NCI-H1092 treated with DMSO at 0.1 percent for 48 hours (cell line): ENCODE measurements at regions not wholly inside any gene's neighbourhood (a gene's known extent, or its start where the extent isn't known, plus 50 kb on each side); places are given as distances from the start of the nearest gene placed in this dataset.
"Not testable (repeated sequence)": the region's sequence is repeated elsewhere in the genome, so short reads cannot be mapped to it uniquely, and the experiment has no call there.

Experiments used
- DNase-seq: peaks from one replicate; lab custom pipeline; 2025; lab: John Stamatoyannopoulos, UW

DNA sequence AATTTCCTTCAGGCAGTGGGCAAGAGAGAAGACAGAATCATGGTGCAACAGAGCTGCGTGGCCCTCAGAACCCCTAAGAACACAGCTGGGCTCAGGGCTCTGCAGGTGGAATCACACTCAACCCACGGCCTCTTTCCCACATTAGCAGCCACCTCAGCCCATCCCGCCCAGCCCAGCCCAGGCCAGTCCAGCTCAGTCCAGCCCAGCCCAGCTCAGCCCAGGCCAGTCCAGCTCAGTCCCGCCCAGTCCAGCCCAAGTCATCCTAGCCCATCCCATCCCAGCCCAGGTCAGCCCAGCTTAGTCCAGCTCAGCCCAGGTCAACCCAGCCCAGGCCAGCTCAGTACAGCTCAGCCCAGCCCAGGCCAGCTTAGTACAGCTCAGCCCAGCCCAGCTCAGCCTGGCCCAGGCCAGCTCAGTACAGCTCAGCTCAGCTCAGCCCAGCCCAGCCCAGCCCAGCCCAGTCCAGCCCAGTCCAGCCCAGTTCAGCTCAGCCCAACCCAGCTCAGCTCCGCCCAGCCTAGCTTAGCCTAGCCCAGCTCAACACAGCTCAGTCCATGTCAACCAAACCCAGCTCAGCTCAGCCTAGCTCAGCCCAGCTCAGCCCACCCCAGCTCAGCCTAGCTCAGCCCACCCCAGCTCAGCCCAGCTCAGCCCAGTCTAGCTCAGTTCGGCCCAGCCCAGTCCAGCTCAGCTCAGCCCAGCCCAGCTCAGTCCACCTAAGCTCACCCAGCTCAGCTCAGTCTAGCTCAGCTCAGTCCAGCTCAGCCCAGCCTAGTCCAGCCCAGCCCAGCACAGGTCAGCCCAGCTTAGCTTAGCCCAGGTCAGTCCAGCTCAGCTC is 183.1 kb downstream of the TMEM121 start:
- DNase-seq, result no peak

DNA sequence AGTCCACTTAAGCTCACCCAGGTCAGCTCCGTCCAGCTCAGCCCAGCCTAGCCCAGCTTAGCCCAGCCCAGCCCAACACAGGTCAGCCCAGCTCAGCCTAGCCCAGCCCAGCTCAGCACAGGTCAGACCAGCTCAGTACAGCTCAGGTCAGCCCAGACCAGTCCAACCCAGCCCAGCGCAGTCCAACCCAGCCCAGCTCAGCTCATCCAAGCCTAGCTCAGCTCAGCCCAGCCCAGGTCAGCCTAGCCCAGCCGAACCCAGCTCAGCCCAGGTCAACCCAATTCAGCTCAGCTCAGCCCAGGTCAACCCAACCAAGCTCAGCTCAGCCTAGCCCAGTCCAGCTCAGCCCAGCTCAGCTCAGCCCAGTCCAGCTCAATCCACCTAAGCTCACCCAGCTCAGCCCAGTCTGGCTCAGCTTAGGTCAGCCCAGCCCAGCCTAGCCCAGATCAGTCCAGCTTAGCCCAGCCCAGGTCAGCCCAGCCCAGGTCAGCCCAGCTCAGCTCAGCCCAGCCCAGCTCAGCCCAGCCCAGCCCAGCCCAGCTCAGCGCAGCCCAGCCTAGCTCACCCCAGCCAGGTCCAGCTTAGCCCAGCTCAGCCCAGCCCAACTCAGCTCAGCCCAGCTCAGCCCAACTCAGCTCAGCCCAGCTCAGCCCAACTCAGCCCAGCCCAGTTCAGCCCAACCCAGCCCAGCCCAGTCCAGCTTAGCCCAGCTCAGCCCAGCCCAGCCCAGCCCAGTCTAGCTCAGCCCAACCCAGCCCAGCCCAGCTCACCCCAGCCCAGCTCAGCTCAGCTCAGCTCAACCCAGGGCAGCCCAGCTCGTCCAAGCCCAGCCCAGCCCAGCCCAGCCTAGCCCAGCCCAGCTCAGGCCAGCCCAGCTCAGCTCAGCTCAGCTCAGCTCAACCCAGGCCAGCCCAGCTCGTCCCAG is 184.0 kb downstream of the TMEM121 start:
- DNase-seq, result no peak

DNA sequence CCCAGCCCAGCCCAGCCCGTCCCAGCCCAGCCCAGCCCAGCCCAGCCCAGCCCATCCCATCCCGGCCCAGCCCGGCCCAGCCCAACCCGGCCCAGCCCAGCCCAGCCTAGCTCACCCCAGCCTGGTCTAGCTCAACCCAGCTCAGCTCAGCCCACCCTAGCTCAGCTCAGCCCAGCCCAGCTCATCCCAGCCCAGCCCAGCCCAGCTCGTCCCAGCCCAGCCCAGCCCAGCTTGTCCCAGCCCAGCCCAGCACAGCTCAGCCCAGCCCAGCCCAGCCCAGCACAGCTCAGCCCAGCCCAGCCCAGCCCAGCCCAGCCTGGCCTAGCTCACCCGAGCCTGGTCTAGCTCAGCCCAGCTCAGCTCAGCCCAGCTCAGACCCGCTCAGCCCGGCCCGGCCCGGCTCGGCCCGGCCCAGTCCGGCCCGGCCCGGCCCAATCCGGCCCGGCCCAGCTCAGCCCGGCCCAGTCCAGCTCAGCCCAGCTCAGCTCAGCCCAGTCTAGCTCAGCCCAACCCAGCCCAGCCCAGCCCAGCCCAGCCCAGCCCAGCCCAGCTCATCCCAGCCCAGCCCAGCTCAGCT is 184.7 kb downstream of the TMEM121 start:
- no peak for DNase-seq

DNA sequence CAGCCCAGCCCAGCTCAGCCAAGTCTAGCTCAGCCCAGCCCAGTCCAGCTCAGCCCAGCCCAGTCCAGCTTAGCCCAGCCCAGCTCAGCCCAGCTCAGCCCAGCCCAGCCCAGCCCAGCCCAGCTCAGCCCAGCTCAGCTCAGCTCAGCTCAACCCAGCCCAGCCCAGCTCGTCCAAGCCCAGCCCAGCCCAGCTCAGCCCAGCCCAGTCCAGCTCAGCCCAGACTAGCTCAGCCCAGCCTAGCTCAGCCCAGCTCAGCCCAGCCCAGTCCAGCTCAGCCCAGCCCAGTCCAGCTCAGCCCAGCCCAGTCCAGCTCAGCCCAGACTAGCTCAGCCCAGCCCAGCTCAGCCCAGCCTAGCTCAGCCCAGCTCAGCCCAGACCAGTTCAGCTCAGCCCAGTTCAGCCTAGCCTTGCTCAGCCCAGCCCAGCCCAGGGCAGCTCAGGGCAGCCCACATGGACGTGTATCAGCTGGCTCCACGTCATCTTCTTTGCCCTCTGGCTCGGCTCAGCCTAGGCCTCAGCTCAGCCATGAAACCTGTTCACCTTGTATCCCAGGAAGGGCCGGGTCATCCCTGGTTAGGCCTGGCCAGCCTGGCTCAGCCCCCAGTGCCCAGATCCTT is 185.6 kb downstream of the TMEM121 start:
- no peak for DNase-seq

DNA sequence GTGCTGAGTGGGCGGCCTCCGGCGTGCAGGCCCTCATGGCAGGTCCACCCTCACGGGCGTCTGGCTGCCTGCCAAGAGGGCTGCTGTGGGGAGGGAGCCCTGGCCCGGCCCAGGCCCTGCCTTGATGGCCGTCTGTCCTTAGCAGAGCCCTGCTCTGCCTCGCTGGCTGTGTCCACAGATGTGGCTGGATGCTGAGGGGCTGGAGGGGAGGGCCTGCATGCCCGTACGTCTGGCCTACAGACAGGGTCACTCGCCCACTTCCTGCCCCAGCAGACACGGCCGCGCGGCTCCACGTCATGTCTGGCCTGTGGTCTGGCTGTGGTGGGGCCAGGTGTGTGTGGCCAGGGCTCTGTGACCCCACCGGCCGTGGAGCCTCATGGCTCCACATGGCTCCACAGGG is 186.3 kb downstream of the TMEM121 start:
- not testable (repeated sequence) for DNase-seq

DNA sequence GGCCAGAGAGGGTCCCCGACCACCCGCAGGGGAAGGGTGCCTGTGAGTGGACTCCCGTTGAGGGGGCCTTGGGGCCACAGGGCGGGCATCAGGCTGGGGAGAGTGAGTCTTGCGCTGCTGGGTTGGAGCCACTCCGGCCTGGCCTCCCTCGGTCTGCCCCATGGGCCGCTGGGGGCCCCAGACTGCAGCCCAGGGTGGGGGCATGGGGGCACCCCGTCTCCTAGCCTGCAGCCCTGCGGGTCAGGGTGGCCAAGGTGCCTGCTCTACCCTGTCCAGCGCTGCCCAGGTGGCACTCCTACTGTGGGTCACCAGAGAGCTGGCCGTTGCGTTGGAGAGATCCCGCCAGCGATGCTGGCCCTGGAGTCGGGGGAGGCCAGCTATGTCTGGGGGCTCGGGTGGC is 186.8 kb downstream of the TMEM121 start:
- DNase-seq, result not testable (repeated sequence)

DNA sequence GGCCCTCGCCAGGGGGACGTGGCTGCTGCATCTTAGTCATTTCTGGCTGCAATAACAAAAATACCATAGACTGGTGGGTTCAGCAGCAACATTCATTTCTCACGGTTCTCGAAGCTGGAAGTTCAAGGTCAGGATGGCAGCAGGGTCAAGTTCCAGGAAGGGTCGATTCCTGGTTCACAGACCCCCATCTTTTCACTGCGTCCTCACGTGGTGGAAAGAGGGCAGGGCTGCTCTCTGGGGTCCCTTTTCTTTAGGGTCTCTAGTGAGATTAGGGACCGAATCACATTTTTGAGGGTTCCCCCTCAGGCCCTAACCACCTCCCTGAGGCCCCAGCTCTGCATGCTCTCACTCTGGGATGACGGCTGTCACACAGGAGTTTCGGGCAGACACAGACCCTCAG is 187.5 kb downstream of the TMEM121 start:
- not testable (repeated sequence) for DNase-seq

DNA sequence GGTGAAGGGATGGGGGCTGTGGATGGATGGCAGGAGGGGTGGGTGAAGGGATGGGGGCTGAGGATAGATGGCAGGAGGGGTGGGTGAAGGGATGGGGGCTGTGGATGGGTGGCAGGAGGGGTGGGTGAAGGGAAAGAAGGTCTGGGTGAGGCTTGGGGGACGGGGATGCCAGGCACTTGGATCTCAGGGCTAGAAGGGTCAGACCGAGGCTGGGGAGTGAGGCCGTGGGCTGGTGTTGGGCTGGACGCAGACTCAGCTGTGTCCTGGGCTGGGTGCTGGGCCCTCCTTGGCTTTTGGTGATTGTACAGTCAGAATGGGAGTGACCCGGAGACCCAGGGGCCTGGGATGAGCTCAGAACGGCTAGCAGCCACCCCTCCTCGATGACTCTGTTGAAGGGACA is 192.4 kb downstream of the TMEM121 start:
- not testable (repeated sequence) for DNase-seq

DNA sequence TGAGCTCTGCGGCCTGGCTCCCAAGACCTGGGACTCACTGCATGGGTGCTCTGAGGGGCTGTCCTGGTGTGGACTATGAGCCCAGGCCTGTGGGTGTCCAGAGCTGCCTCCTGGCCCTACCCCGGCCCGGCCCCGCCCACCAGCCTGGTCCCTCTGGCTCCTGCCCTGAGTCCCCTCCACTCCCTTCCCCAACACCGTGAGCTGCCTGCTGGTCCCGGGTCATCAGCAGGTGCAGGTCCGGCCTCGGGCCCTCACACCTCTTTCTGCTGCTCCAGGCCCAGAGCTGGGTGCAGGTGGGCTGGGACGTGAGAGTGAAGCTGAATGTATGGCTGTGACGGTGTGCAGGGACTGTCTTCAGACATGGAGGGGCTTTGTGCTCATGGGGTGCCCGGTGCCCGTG is 193.7 kb downstream of the TMEM121 start:
- not testable (repeated sequence) for DNase-seq

DNA sequence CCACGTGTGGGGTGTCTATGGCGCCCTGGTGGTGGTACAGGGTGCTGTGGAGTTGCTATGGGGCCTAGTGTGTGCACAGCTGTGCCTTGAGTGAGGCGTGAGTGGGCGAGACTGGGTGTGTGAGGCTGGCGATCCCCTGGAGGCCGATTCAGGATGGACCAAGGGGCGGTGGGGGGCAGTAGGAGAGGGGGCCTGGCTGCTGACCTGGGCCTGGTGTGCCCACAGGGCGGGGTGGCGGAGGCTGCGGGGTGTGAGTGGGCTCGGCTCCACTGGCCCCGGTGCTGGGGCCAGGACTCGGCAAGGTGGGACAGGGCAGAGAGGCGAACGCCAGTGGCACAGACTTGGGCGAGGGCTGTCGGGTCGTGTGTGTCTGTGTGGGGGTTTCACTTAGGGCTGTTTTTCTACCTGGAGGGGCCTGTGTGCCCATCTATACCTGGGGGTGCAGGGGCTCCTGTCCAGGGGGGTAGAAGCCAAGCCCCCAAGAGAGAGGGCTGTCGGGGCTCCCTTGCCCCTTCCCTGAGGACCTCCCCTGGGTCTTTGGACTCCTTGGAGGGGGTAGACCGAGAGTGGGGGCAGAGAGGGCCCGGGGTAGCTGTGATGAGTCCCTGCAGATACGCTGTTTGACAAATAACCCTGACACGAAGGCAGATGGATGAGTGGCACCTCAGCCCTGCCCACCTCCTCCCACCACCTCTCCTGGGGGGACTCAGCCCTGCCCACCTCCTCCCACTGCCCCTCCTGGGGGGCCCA is 194.6 kb downstream of the TMEM121 start:
- not testable (repeated sequence) for DNase-seq

DNA sequence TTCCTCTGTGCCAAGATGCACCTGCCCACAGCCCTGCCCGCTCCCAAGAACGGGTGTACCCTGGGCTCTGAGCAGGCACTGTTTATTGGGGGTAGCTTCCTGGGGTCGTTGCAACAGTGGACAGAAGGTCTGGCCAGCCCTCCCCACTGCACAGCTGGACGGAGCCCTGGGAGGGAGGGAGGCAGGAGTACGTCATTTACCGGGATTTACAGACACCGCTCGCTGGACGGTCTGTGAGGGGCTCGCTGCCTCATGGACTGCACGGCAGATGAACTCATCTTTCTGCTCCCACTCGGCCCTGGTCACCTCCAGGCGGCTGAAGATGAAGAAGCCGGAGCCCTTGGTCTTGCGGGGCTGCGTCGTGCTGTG is 195.2 kb downstream of the TMEM121 start:
- DNase-seq, result not testable (repeated sequence)

DNA sequence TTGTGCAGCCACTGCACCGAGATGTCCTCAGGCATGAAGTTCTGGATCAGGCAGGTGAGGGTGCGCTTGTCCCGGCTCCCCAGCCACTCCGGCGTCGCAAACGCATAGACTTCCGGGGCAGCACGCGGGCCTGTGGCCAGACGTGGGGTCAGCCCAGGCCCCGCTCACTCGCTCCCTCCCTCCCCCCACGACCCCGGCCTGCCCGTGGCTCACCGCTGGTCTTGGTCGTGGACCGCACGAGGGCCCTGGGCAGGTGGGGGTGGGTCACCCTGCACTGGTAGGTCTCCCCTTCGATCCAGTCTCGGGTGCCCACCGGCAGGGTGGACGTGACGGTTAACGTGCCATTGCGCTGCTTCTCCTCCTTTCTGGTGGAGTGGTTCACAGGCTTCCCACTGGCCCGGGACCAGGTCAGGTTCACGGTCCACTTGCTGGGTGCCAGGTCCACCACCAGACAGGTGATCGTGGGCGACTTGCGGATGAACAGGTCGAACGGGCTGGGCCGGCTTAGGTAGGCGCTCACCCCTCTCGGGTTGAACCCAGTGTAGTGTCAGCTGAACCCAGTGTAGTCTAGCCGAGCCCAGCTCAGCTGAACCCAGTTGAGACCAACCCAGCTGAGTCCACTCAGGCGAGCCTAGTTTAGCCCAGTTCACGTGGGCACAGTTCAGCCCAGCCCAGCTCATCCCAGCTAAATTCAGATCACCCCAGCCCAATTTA is 195.8 kb downstream of the TMEM121 start:
- DNase-seq, result not testable (repeated sequence)

DNA sequence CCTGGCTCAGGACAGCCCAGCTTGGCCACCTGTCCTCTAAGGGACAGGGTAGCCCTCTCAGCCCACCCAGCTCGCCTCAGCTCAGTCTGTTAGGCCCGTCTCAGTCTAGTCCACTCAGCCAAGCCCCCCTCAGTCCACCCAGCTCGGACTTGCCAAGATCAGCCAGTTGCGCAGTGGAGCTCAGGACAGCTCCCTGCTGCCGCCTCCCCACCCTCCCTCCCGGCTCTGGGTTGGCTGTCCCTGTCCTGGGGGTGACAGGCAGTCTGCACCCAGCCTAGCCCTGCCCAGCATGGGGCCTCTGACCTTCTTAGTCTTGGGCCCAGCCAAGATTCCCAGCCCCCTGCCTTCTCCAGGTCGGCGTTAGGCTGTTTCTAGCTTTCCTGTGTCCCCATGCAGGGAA is 196.9 kb downstream of the TMEM121 start:
- DNase-seq, result not testable (repeated sequence)

DNA sequence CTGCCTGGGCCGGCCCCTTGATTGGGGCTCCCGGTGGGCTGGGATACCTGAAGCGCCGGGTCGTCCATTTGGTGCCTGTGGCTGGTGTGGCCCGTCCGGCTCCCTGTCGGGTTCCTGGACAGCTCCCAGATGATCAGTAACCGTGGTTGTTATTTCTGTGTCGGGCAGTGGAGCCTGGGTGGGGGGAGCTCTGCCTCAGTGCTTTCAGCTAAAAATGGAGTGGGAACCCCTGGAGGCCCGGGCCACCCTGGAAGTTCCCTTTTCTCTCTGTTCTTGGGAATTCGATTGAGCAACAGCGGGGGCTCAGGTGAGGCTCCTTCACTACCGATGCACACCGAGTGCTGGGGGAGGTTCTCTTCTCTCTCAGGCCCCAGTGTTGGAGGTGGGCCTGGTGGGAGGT is 197.4 kb downstream of the TMEM121 start:
- not testable (repeated sequence) for DNase-seq

DNA sequence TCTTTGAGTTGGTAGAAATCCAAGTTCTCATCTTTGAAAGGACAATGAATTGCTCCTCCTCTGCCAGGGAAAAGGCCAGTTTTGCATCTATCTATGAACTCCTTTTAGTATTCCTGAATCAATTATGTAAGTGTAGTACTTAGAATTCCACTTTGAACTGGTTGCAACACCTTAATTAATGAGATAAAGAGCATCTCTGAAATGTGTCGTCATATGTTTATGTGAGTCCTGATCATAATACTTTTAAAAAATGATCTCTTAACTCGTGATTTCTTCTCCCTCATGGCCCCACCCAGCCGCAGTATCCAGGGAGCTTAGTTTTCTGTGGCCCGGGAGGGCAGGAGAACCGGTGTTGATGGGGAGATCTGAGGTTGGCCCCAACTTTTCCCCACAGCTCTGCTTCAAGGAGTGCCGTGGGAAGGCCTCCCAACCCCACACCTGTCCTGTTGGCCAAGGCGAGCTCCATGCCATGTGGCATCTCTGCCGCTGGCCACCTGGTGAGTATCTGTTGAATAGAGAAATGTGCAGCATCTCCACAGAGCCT is 203.5 kb downstream of the TMEM121 start:
- not testable (repeated sequence) for DNase-seq

DNA sequence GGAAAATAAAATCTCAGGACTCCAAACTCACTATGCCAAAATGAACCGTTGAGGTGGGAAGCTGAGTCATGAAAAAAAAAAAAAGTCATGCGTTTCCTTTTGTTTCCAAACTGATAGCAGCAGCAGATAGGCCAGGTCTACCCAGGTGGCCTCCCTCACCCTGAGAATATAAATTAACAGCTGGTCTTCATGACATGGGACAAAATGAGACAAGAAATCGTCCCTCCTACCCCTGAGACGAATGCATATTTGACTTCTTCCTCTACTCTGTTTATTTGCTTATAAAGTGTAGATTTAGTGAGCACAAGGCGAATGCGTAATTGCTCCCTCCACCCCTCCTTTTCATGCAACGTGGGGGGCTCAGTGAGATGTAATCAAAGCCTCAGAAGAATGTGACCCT is 204.3 kb downstream of the TMEM121 start:
- DNase-seq, result not testable (repeated sequence)

DNA sequence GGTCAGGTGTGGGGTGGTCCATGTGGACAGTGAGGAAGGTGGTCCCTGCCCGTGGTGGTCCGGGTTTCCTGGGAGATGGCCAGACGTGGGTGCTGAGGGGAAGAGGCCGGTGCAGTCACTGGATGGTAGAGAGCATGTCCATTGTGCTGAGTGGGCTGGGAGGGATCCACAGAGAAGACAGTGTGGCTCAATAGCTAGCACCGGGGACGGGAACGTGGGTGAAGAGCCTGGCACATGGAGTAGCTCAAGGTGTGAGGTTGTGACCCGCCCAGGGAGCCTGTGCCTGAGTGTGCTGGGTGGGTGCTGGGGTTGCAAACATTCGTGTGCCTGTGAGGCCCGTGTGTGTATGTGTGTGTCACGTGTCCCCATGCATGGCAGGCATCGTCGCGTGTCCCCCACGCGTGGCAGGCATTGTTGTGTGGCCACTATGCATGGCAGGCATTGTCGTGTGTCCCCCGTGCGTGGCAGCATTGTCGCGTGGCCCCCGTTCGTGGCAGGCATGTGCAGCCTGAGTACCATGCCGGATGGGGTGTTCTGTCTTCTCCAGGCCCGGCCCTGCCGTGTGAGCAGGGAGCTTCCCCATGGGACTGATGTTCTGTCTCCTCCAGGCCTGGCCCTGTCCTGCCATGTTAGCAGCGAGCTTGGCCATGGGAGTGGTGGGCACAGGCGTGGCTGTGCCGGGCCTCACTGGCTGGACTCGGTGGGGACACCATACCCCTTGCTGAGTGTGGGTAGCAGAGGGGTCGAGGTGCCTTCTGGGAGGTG is 205.0 kb downstream of the TMEM121 start:
- DNase-seq, result not testable (repeated sequence)

DNA sequence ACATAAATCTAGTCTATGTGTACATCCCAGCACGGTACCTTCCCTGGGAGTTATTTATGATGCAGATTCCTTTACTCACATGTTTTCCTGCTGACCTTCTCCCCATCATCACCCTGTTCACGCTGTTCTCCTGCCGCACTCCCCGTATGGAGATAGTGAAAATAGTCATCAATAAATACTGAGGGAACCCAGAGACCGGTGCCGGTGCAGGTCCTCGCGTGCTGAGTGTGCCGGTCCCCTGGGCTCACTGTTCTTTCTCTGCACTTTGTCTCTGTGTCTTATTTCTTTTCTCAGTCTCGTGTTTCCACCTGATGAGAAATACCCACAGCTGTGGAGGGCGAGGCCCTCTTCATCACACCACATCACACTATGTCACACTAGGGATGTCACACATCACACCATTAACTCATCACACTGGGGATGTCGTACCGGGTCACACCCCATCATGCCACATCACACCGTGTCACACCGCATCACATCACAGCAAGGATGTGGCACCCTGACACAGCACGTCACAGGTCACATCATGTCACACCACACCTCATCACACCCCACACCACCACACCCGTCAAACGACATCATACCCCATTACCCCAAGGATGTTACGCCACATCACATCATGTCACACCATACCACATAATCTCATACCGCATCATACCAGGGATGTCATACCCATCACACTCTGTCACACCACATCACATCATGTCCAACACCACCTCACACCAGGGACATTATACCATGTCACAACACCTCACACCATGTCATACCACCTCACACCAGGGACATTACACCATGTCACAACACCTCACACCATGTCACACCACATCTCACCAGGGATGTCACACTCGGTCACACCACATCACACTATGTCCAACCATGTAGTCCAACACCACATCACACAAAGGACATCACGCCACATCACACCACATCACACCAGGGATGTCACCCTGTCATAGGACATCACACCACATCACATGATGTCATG is 207.0 kb downstream of the TMEM121 start:
- no peak for DNase-seq
